HG02678 (cell line): ENCODE measurements at regions not wholly inside any gene's neighbourhood (a gene's known extent, or its start where the extent isn't known, plus 50 kb on each side); places are given as distances from the start of the nearest gene placed in this dataset.
"Not testable (repeated sequence)": the region's sequence is repeated elsewhere in the genome, so short reads cannot be mapped to it uniquely, and the experiment has no call there.

ENCODE experiments used
- ATAC-seq: cut with Tn5 transposase; IDR thresholded peaks from one replicate; pipeline ENCODE4 v1.9.1; 2021; ENCODE audit warnings: mild to moderate bottlenecking, moderate library complexity; ENCODE audit not compliant: unreplicated experiment

- ATAC-seq = no peak
Observed at GRCh38 chr6:99801805-99802204, 192.2 kb downstream of the MCHR2 start.

- ATAC-seq = no peak
Observed at GRCh38 chr6:99802396-99803031, 191.5 kb downstream of the MCHR2 start.

- ATAC-seq = no peak
Observed at GRCh38 chr6:99808992-99809391, 185.0 kb downstream of the MCHR2 start.

GRCh38 chr6:99810295-99810694 is 183.7 kb downstream of the MCHR2 start:
- no peak for ATAC-seq

- no peak for ATAC-seq
Observed at GRCh38 chr6:99810942-99811620, 182.9 kb downstream of the MCHR2 start.

- no peak for ATAC-seq
Observed at GRCh38 chr6:99811636-99812035, 182.4 kb downstream of the MCHR2 start.

GRCh38 chr6:99813565-99813964 is 180.5 kb downstream of the MCHR2 start:
- ATAC-seq = no peak

- no peak for ATAC-seq
Observed at GRCh38 chr6:99814230-99814928, 179.6 kb downstream of the MCHR2 start.

- no peak for ATAC-seq
Observed at GRCh38 chr6:99816795-99817194, 177.2 kb downstream of the MCHR2 start.

- ATAC-seq = no peak
Observed at GRCh38 chr6:99818161-99818560, 175.9 kb downstream of the MCHR2 start.

- ATAC-seq = no peak
Observed at GRCh38 chr6:99819853-99820252, 174.2 kb downstream of the MCHR2 start.

- ATAC-seq = no peak
Observed at GRCh38 chr6:99821164-99821563, 172.9 kb downstream of the MCHR2 start.

- ATAC-seq = peak; percentile 49
Observed at GRCh38 chr6:99822741-99823512, 171.1 kb downstream of the MCHR2 start.

- not testable (repeated sequence) for ATAC-seq
Observed at GRCh38 chr6:99823513-99824235, 170.3 kb downstream of the MCHR2 start.

- ATAC-seq = no peak
Observed at GRCh38 chr6:99833034-99833433, 161.0 kb downstream of the MCHR2 start.

- ATAC-seq = no peak
Observed at GRCh38 chr6:99836471-99836870, 157.6 kb downstream of the MCHR2 start.

GRCh38 chr6:99838607-99839006 is 155.4 kb downstream of the MCHR2 start:
- ATAC-seq = no peak

- ATAC-seq = no peak
Observed at GRCh38 chr6:99841297-99841696, 152.7 kb downstream of the MCHR2 start.

GRCh38 chr6:99846006-99846405 is 148.0 kb downstream of the MCHR2 start:
- no peak for ATAC-seq

- ATAC-seq = no peak
Observed at GRCh38 chr6:99850841-99851240, 143.2 kb downstream of the MCHR2 start.

GRCh38 chr6:99852031-99852430 is 142.0 kb downstream of the MCHR2 start:
- no peak for ATAC-seq
